ENCODE measurements at regions not wholly inside any gene's neighbourhood (a gene's known extent, or its start where the extent isn't known, plus 50 kb on each side); places are given as distances from the start of the nearest gene placed in this dataset.

DNA sequence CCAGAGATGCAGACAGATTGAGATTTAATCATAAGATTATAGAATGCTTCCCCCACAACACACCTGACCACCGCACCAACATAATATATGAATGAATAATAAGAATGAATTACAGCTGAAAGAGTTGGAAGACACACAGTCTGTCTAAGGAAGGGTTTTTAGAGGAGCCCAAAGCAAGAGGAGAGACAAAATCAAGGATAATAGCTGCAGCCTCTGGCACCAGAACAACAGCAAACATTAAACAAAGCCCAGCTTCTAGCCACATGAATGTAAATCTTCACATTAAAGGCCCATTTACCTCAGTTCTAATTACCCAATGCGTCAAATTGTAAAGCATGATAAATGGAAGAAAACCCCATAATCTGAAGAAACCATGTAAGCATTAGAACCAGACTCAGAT, 133.9 kb downstream of the SPCS3 start:
- no peaks in the 10 kb centered on the region for H3K4me1 ChIP-seq (ENCODE audit: control insufficient read depth, insufficient read depth, low read length)
- H3K4me3 ChIP-seq (ENCODE audit: low read depth, low read length): no peak overlapping the region
- H3K9me3 ChIP-seq (ENCODE audit: control insufficient read depth, insufficient read depth, low read depth, low read length): no peaks in the 10 kb centered on the region
- ChIA-PET CTCF (no interaction called here), POLR2A (no interaction called here)
- H3K27ac ChIP-seq (ENCODE audit: extremely low read depth, low read depth, low read length): no peak overlapping the region
- no peak for TF ChIP-seq ZNF585B (tag by site-specific recombination; IDR thresholded peaks at IDR 0.05)
- no peak for TF ChIP-seq ZNF155 (tag by site-specific recombination; IDR thresholded peaks at IDR 0.05)
- TF ChIP-seq, protein P1, sequence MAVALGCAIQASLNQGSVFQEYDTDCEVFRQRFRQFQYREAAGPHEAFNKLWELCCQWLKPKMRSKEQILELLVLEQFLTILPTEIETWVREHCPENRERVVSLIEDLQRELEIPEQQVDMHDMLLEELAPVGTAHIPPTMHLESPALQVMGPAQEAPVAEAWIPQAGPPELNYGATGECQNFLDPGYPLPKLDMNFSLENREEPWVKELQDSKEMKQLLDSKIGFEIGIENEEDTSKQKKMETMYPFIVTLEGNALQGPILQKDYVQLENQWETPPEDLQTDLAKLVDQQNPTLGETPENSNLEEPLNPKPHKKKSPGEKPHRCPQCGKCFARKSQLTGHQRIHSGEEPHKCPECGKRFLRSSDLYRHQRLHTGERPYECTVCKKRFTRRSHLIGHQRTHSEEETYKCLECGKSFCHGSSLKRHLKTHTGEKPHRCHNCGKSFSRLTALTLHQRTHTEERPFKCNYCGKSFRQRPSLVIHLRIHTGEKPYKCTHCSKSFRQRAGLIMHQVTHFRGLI (tag by site-specific recombination; IDR thresholded peaks at IDR 0.05): no peak
- no peak for TF ChIP-seq KLF16 (tag by site-specific recombination; IDR thresholded peaks at IDR 0.05)
- TF ChIP-seq, protein P2, sequence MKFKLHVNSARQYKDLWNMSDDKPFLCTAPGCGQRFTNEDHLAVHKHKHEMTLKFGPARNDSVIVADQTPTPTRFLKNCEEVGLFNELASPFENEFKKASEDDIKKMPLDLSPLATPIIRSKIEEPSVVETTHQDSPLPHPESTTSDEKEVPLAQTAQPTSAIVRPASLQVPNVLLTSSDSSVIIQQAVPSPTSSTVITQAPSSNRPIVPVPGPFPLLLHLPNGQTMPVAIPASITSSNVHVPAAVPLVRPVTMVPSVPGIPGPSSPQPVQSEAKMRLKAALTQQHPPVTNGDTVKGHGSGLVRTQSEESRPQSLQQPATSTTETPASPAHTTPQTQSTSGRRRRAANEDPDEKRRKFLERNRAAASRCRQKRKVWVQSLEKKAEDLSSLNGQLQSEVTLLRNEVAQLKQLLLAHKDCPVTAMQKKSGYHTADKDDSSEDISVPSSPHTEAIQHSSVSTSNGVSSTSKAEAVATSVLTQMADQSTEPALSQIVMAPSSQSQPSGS (tag by site-specific recombination; IDR thresholded peaks at IDR 0.05; ENCODE audit: low read depth): no peak
- TF ChIP-seq ZNF37A (tag by site-specific recombination; IDR thresholded peaks at IDR 0.05): no peak
- TF ChIP-seq, protein P3, sequence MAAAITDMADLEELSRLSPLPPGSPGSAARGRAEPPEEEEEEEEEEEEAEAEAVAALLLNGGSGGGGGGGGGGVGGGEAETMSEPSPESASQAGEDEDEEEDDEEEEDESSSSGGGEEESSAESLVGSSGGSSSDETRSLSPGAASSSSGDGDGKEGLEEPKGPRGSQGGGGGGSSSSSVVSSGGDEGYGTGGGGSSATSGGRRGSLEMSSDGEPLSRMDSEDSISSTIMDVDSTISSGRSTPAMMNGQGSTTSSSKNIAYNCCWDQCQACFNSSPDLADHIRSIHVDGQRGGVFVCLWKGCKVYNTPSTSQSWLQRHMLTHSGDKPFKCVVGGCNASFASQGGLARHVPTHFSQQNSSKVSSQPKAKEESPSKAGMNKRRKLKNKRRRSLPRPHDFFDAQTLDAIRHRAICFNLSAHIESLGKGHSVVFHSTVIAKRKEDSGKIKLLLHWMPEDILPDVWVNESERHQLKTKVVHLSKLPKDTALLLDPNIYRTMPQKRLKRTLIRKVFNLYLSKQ (tag by site-specific recombination; IDR thresholded peaks at IDR 0.05; ENCODE audit: borderline replicate concordance): no peak
- TF ChIP-seq KLF7 (tag by site-specific recombination; IDR thresholded peaks at IDR 0.05; ENCODE audit: borderline replicate concordance): no peak
- no peak for TF ChIP-seq ZNF10 (tag by site-specific recombination; IDR thresholded peaks at IDR 0.05)
- no peak for TF ChIP-seq WT1 (tag by site-specific recombination; IDR thresholded peaks at IDR 0.05)
- no peak for TF ChIP-seq ZNF776 (tag by site-specific recombination; IDR thresholded peaks at IDR 0.05; ENCODE audit: borderline replicate concordance)
- no peak for TF ChIP-seq ZNF132 (tag by site-specific recombination; IDR thresholded peaks at IDR 0.05; ENCODE audit: borderline replicate concordance)
- TF ChIP-seq ZNF777 (tag by site-specific recombination; IDR thresholded peaks at IDR 0.05; ENCODE audit: borderline replicate concordance): no peak
- TF ChIP-seq ZNF292 (tag by site-specific recombination; IDR thresholded peaks at IDR 0.05; ENCODE audit: borderline replicate concordance, low read depth): no peak
- TF ChIP-seq ZNF146 (tag by site-specific recombination; IDR thresholded peaks at IDR 0.05): no peak
- no peak for TF ChIP-seq ZFP69B (tag by site-specific recombination; IDR thresholded peaks at IDR 0.05)
- no peak for TF ChIP-seq ZNF837 (tag by site-specific recombination; IDR thresholded peaks at IDR 0.05)
- TF ChIP-seq, protein P4, sequence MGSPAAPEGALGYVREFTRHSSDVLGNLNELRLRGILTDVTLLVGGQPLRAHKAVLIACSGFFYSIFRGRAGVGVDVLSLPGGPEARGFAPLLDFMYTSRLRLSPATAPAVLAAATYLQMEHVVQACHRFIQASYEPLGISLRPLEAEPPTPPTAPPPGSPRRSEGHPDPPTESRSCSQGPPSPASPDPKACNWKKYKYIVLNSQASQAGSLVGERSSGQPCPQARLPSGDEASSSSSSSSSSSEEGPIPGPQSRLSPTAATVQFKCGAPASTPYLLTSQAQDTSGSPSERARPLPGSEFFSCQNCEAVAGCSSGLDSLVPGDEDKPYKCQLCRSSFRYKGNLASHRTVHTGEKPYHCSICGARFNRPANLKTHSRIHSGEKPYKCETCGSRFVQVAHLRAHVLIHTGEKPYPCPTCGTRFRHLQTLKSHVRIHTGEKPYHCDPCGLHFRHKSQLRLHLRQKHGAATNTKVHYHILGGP (tag by site-specific recombination; IDR thresholded peaks at IDR 0.05): no peak
- no peak for TF ChIP-seq ZNF707 (tag by site-specific recombination; IDR thresholded peaks at IDR 0.05)
- H3K36me3 ChIP-seq (ENCODE audit: control insufficient read depth in 2 of 2, insufficient read depth in 1 of 2, low read length in 2 of 2): no peaks in the 10 kb centered on the region

DNA sequence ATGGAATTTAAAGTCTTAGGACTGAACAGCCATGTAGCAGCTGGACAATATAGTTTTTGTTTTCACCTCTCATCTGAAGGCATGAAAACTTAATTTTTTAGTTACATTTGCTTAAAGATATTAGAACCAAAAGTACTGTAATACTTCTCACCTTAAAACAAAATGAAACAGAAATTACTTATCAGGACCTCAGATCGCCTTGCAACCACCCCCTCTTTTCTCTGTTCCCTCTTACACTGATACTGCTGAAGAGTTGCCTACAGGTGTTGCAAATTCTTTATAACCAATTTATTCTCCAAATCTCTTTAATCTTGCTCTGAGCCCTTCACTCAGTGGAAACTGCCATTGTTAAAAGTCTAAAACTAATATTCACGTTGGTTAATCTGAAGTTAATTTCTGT, 145.0 kb downstream of the SPCS3 start:
- Histone ChIP-seq H3K4me3 (ENCODE audit: low read depth, low read length) (no peak overlapping the region), H3K4me1 (ENCODE audit: control insufficient read depth, insufficient read depth, low read length) (no peaks in the 10 kb centered on the region), H3K27ac (ENCODE audit: extremely low read depth, low read depth, low read length) (no peak overlapping the region), H3K9me3 (ENCODE audit: control insufficient read depth, insufficient read depth, low read depth, low read length) (no peaks in the 10 kb centered on the region), H3K36me3 (ENCODE audit: control insufficient read depth in 2 of 2, insufficient read depth in 1 of 2, low read length in 2 of 2) (no peaks in the 10 kb centered on the region)
- CTCF ChIA-PET: interaction anchor here (0.8 kb wide), 1 partner anchor 91 kb away, joined by 3 read pairs; no protein-coding TSS in a partner anchor
- POLR2A ChIA-PET: no interaction called here
- TF ChIP-seq YY1 (tag by site-specific recombination; IDR thresholded peaks at IDR 0.05) (no peak), SP2 (tag by site-specific recombination; IDR thresholded peaks at IDR 0.05) (no peak), ZNF501 (tag by site-specific recombination; IDR thresholded peaks at IDR 0.05) (no peak), ZNF777 (tag by site-specific recombination; IDR thresholded peaks at IDR 0.05; ENCODE audit: borderline replicate concordance) (no peak), ZNF677 (tag by site-specific recombination; IDR thresholded peaks at IDR 0.05) (no peak), ZNF707 (tag by site-specific recombination; IDR thresholded peaks at IDR 0.05) (no peak), ZNF670 (tag by site-specific recombination; IDR thresholded peaks at IDR 0.05; ENCODE audit: low read depth) (no peak)
- TF ChIP-seq, protein P5, sequence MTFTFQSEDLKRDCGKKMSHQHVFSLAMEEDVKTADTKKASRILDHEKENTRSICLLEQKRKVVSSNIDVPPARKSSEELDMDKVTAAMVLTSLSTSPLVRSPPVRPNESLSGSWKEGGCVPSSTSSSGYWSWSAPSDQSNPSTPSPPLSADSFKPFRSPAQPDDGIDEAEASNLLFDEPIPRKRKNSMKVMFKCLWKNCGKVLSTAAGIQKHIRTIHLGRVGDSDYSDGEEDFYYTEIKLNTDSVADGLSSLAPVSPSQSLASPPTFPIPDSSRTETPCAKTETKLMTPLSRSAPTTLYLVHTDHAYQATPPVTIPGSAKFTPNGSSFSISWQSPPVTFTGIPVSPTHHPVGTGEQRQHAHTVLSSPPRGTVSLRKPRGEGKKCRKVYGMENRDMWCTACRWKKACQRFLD (tag by site-specific recombination; IDR thresholded peaks at IDR 0.05): no peak
